H1 (cell line): ENCODE measurements at regions not wholly inside any gene's neighbourhood (a gene's known extent, or its start where the extent isn't known, plus 50 kb on each side); places are given as distances from the start of the nearest gene placed in this dataset.

Experiments used
- CTCF ChIA-PET: fragments of 300-600 bp; sonication (Branson Sonifier 250); formaldehyde crosslinking; loops from one replicate; lab custom pipeline; 2021; ENCODE audit not compliant: partially characterized antibody; lab: Charles Lee
- POLR2A ChIA-PET: fragments of 300-600 bp; sonication (Branson Sonifier 250); formaldehyde crosslinking; loops from one replicate; lab custom pipeline; 2021; ENCODE audit warnings: inconsistent platforms; ENCODE audit not compliant: partially characterized antibody; lab: Charles Lee
- DNase-seq, 2 experiments: peaks; one replicate each; pipeline versions ENCODE4 v3.0.0 to v3.0.0-alpha.2; 2010 to 2022; ENCODE audit warnings: low spot score in 2 of 2, low read depth in 1 of 2, mixed read lengths in 1 of 2
- FAIRE-seq: peaks from 2 replicates; lab custom pipeline; 2011; peaks lifted over from hg19 to GRCh38; lab: Jason Lieb, UNC
- H2AFZ ChIP-seq: 2 replicates; pipeline ENCODE4 v1.8.1; 2012; ENCODE audit warnings: low read length, inconsistent platforms
- H2AK5ac ChIP-seq: 2 replicates; pipeline ENCODE4 v1.6.1; 2013; ENCODE audit warnings: low read depth, low read length
- H2BK120ac ChIP-seq: replicated peaks from 2 replicates; pipeline ENCODE3; 2013; ENCODE audit warnings: low read depth, low read length, inconsistent platforms
- H2BK12ac ChIP-seq: 2 replicates; pipeline ENCODE4 v1.6.1; 2013; ENCODE audit warnings: low read depth, low read length
- H2BK15ac ChIP-seq: 2 replicates; pipeline ENCODE4 v1.6.1; 2013; ENCODE audit warnings: low read length
- H2BK20ac ChIP-seq: 2 replicates; pipeline ENCODE4 v1.6.1; 2013; ENCODE audit warnings: low read length
- H2BK5ac ChIP-seq: 2 replicates; pipeline ENCODE4 v1.6.1; 2013; ENCODE audit warnings: low read depth, low read length
- H3K14ac ChIP-seq: 2 replicates; pipeline ENCODE4 v1.6.1; 2013; ENCODE audit warnings: inconsistent platforms; ENCODE audit not compliant: insufficient read length
- H3K18ac ChIP-seq: 2 replicates; pipeline ENCODE4 v1.6.1; 2013; ENCODE audit warnings: low read length; ENCODE audit errors: extremely low read depth
- H3K23ac ChIP-seq: 2 replicates; pipeline ENCODE4 v1.6.1; 2013; ENCODE audit warnings: inconsistent platforms; ENCODE audit not compliant: insufficient read length
- H3K23me2 ChIP-seq: 2 replicates; pipeline ENCODE4 v1.6.1; 2013; ENCODE audit warnings: low read depth, low read length
- H3K27ac ChIP-seq: 2 replicates; pipeline ENCODE4 v1.6.1; 2011; ENCODE audit warnings: low read depth, low read length, inconsistent platforms
- H3K27me3 ChIP-seq, 4 experiments: replicated peaks in 1 of 4; 1 replicate in 1 of 4; 2 replicates in 3 of 4; pipeline versions ENCODE4 v1.6.1 to v1.8.1; 2011 to 2013; ENCODE audit warnings: low read length in 3 of 4, mild to moderate bottlenecking in 3 of 4, inconsistent platforms in 2 of 4, mixed read lengths in 2 of 4, moderate library complexity in 1 of 4; ENCODE audit not compliant: control insufficient read depth in 3 of 4, insufficient read depth in 3 of 4; ENCODE audit errors: extremely low read depth in 1 of 4
- H3K36me3 ChIP-seq, 4 experiments: 2 replicates each; pipeline versions ENCODE4 v1.6.1 to v1.8.1; 2011 to 2013; ENCODE audit warnings: mild to moderate bottlenecking in 4 of 4, low read length in 3 of 4, moderate library complexity in 2 of 4, control low read depth in 1 of 4, inconsistent platforms in 1 of 4; ENCODE audit not compliant: insufficient read depth in 4 of 4, control insufficient read depth in 2 of 4
- H3K4ac ChIP-seq: replicated peaks from 2 replicates; pipeline ENCODE3; 2013; ENCODE audit warnings: low read length, low read depth, mixed read lengths, inconsistent platforms; ENCODE audit not compliant: insufficient read length
- H3K4me1 ChIP-seq, 4 experiments: replicated peaks in 1 of 4; 1 replicate in 1 of 4; 2 replicates in 3 of 4; pipeline versions ENCODE4 v1.6.1 to v1.8.1; 2011 to 2013; ENCODE audit warnings: low read length in 3 of 4, inconsistent platforms in 2 of 4, mixed read lengths in 1 of 4; ENCODE audit not compliant: insufficient read depth in 4 of 4, control insufficient read depth in 3 of 4
- H3K4me2 ChIP-seq, 2 experiments: 2 replicates each; pipeline versions ENCODE4 v1.6.1 to v1.8.1; 2011 to 2013; ENCODE audit warnings: low read depth in 2 of 2, low read length in 2 of 2, control low read depth in 1 of 2, inconsistent platforms in 1 of 2, mild to moderate bottlenecking in 1 of 2; ENCODE audit not compliant: insufficient read depth in 1 of 2
- H3K4me3 ChIP-seq, 4 experiments: fragments of 200-600, 300-600 bp in 1 of 4; sonication (generic), shearing (Covaris generic), sonication (Bioruptor Twin) in 1 of 4; 2 replicates each; pipeline versions ENCODE4 v1.5.1 to v1.8.1; 2011 to 2016; ENCODE audit warnings: low read length in 4 of 4, low read depth in 3 of 4, control low read depth in 2 of 4, inconsistent platforms in 2 of 4, mild to moderate bottlenecking in 2 of 4, mixed read lengths in 1 of 4, moderate library complexity in 1 of 4; ENCODE audit not compliant: insufficient read depth in 2 of 4; ENCODE audit errors: extremely low read depth in 1 of 4
- H3K56ac ChIP-seq: replicated peaks from 2 replicates; pipeline ENCODE3; 2013; ENCODE audit warnings: low read depth, mild to moderate bottlenecking, mixed read lengths, low read length, inconsistent platforms; ENCODE audit not compliant: insufficient read length
- H3K79me1 ChIP-seq: 2 replicates; pipeline ENCODE4 v1.6.1; 2013; ENCODE audit warnings: low read depth, low read length, control low read depth
- H3K79me2 ChIP-seq, 2 experiments: 2 replicates each; pipeline versions ENCODE4 v1.6.1 to v1.8.1; 2012 to 2013; ENCODE audit warnings: low read length in 2 of 2, mild to moderate bottlenecking in 2 of 2, inconsistent platforms in 1 of 2; ENCODE audit not compliant: insufficient read depth in 2 of 2, control insufficient read depth in 1 of 2
- H3K9ac ChIP-seq, 4 experiments: replicated peaks in 1 of 4; 1 replicate in 1 of 4; 2 replicates in 3 of 4; pipeline versions ENCODE4 v1.6.1 to v1.8.1; 2011 to 2013; ENCODE audit warnings: low read depth in 3 of 4, low read length in 3 of 4, control low read depth in 2 of 4, mild to moderate bottlenecking in 2 of 4, moderate library complexity in 2 of 4, inconsistent platforms in 1 of 4; ENCODE audit errors: extremely low read depth in 1 of 4
- H3K9me3 ChIP-seq, 2 experiments: 2 replicates each; pipeline versions ENCODE4 v1.6.1 to v1.8.1; 2012 to 2013; ENCODE audit warnings: mild to moderate bottlenecking in 2 of 2, moderate library complexity in 2 of 2, control low read depth in 1 of 2, inconsistent platforms in 1 of 2, low read depth in 1 of 2, low read length in 1 of 2, mixed read lengths in 1 of 2; ENCODE audit not compliant: insufficient read depth in 2 of 2
- H4K20me1 ChIP-seq, 2 experiments: replicated peaks in 1 of 2; 2 replicates each; pipeline versions ENCODE3 to v1.8.1; 2011 to 2013; ENCODE audit warnings: inconsistent platforms in 2 of 2, low read length in 2 of 2, mild to moderate bottlenecking in 1 of 2; ENCODE audit not compliant: insufficient read depth in 2 of 2, control insufficient read depth in 1 of 2
- H4K5ac ChIP-seq: 2 replicates; pipeline ENCODE4 v1.6.1; 2013; ENCODE audit warnings: low read length, low read depth, mixed read lengths, inconsistent platforms; ENCODE audit not compliant: insufficient read length
- H4K8ac ChIP-seq: 2 replicates; pipeline ENCODE4 v1.8.0; 2013; ENCODE audit warnings: mild to moderate bottlenecking, moderate library complexity, low read length, inconsistent platforms; ENCODE audit not compliant: insufficient read depth; ENCODE audit errors: extremely low read depth
- H4K91ac ChIP-seq: replicated peaks from 2 replicates; pipeline ENCODE3; 2013; ENCODE audit warnings: low read length, mixed read lengths, inconsistent platforms; ENCODE audit not compliant: insufficient read length
- EP300 ChIP-seq, 2 experiments: IDR thresholded peaks; 1 replicate in 1 of 2; 2 replicates in 1 of 2; pipeline ENCODE4 v1.6.1; 2011 to 2012; ENCODE audit warnings: low read depth in 2 of 2, low read length in 2 of 2, mild to moderate bottlenecking in 2 of 2, borderline replicate concordance in 1 of 2, inconsistent platforms in 1 of 2, moderate library complexity in 1 of 2
- EZH2 ChIP-seq: fragments of 200-600 bp; sonication (generic); IDR thresholded peaks from 2 replicates; pipeline ENCODE4 v1.7.1; 2012; ENCODE audit warnings: low read depth, mild to moderate bottlenecking, moderate library complexity, low read length, inconsistent platforms; ENCODE audit not compliant: severe bottlenecking
- NRF1 ChIP-seq: IDR thresholded peaks from 2 replicates; pipeline ENCODE4 v1.6.1; 2011; ENCODE audit warnings: mild to moderate bottlenecking, low read depth, low read length, improper control_type of control experiment
- TCF12 ChIP-seq: IDR thresholded peaks from 2 replicates; pipeline ENCODE4 v1.6.1; 2011; ENCODE audit warnings: low read depth, mild to moderate bottlenecking, low read length
- YY1 ChIP-seq: IDR thresholded peaks from 2 replicates; pipeline ENCODE4 v1.6.1; 2011; ENCODE audit warnings: low read depth, mild to moderate bottlenecking, low read length
- WGBS, 2 experiments: shearing (Covaris generic) in 1 of 2; methylation state at CpG; one replicate each; pipeline versions ENCODE4 v1.1.6 to v1.1.7; 2013 to 2015; ENCODE audit warnings: low lambda C conversion rate in 2 of 2, mixed read lengths in 2 of 2, inconsistent platforms in 1 of 2, low coverage in 1 of 2, missing lambda C conversion rate in 1 of 2; ENCODE audit not compliant: insufficient replicate concordance in 2 of 2, insufficient coverage in 1 of 2, insufficient read length in 1 of 2; ENCODE audit errors: extremely low coverage in 1 of 2, missing lambda C conversion rate in 1 of 2; 5-methylcytosine and 5-hydroxymethylcytosine counted together

DNA sequence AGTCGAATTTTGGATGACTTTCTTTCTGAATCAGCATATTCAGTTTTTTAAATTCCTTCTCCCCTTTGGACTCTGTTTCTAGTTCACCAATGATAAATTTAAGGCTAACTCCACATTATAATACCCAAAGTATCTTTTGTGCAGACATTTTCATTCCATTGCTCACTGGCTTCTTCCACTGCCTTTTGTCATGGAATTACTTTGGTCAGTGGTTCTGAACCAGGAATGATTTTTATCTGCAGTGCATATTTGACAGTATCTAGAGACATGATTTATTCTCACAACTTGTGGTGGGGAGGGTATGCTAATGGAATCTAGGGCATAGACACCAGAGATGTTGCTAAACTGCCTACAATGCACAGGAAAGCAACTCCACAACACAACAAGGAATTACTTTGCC, 234.4 kb upstream of the PRKD1 start:
- H2BK120ac ChIP-seq = no peak overlapping the region
- H2BK15ac ChIP-seq = no peak overlapping the region
- H4K20me1 ChIP-seq = no peaks in the 10 kb centered on the region
- H3K23me2 ChIP-seq = no peaks in the 10 kb centered on the region
- no peak overlapping the region for H4K5ac ChIP-seq
- H3K4me1 ChIP-seq = no peaks in the 10 kb centered on the region; a peak in 1 of 7 replicates
- no peak overlapping the region for H3K23ac ChIP-seq
- no peaks in the 10 kb centered on the region for H3K36me3 ChIP-seq
- peaks cover 0 to 4% (median 0%) of the 10 kb centered on the region in 4 experiments; a peak in 2 of 7 replicates for H3K27me3 ChIP-seq
- H2BK5ac ChIP-seq = no peak overlapping the region
- H3K56ac ChIP-seq = no peak overlapping the region
- CTCF ChIA-PET = interaction anchor here (0.8 kb wide), 1 partner anchor 16 kb away, joined by 3 read pairs; no protein-coding TSS in a partner anchor
- H3K79me2 ChIP-seq = no peaks in the 10 kb centered on the region
- no peak overlapping the region for H3K27ac ChIP-seq
- FAIRE-seq (no peak), DNase-seq (no peak)
- no peaks in the 10 kb centered on the region for H3K79me1 ChIP-seq
- H3K14ac ChIP-seq = no peak overlapping the region
- TF ChIP-seq EZH2 (no peak), EP300 (IDR thresholded peaks at IDR 0.05; ENCODE audit: borderline replicate concordance in 1 of 2, low read depth in 2 of 2, low read length in 2 of 2) (no peak), TCF12 (no peak), NRF1 (no peak), YY1 (no peak)
- POLR2A ChIA-PET = no interaction called here
- H3K4me3 ChIP-seq = no peak overlapping the region
- no peak overlapping the region for H2BK20ac ChIP-seq
- H4K8ac ChIP-seq = no peak overlapping the region
- no peaks in the 10 kb centered on the region for H3K9me3 ChIP-seq
- no peak overlapping the region for H2AFZ ChIP-seq
- H3K9ac ChIP-seq = no peak overlapping the region
- H2AK5ac ChIP-seq = no peak overlapping the region
- no peak overlapping the region for H3K4ac ChIP-seq
- WGBS, 2 experiments = 81% methylated on average over 1 of the region's 1 CpG; no CpG with 5 or more reads in 1 of the 2 experiments
- no peak overlapping the region for H3K4me2 ChIP-seq
- no peak overlapping the region for H2BK12ac ChIP-seq
- no peak overlapping the region for H3K18ac ChIP-seq
- no peak overlapping the region for H4K91ac ChIP-seq
